ENCODE measurements at regions not wholly inside any gene's neighbourhood (a gene's known extent, or its start where the extent isn't known, plus 50 kb on each side); places are given as distances from the start of the nearest gene placed in this dataset.
"Not testable (repeated sequence)": the region's sequence is repeated elsewhere in the genome, so short reads cannot be mapped to it uniquely, and the experiment has no call there.

- H3K9me3 Mint-ChIP-seq, result no peaks in the 10 kb centered on the region
- H3K27ac Mint-ChIP-seq, result no peak overlapping the region
- H3K4me3 Mint-ChIP-seq, result no peak overlapping the region
- H3K27me3 Mint-ChIP-seq, result no peaks in the 10 kb centered on the region
- no peaks in the 10 kb centered on the region for H3K4me1 Mint-ChIP-seq (ENCODE audit: low read depth)
- no peaks in the 10 kb centered on the region for H3K36me3 Mint-ChIP-seq (ENCODE audit: low read depth)
Measured at GRCh38 chr3:34075975-34076374, 277.5 kb downstream of the PDCD6IP start.

DNA sequence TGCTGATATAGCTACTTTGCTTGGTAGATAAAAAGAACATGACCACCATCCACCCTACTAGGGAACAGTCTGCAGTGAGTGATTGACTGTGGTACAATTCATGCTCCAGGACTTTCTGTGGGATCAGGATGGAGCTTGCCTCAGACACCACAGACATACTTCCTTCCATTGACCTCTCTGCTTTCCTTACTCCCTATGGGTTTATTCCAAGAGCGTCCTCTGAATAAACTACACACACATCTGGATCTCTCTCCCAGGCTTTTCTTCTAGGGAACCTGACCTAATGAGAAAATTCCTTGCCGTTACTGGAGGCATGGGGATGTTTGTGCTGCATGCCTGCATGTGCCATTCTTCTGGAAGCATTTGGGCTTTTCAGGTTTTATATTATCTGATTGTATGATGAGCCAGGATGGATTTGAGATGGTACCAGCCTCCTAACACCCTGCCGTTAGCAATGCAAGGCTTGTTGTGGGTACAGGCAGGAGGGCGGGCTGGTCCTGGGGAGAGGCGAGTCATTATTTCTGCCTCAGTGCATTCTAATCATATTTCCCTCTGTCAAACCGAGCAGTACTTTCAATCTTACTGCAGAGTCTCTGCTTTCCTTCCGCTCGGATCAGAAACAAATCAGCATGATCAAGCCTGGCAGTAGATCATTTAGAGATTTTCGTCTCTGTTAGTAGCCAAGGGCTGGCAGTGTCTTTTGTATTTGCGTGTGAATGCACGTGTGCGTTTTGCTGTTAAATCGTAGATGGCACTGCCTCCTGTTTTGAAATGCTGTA, 279.2 kb downstream of the PDCD6IP start:
- Mint-ChIP-seq H3K4me3 (no peak overlapping the region), H3K27ac (no peak overlapping the region), H3K9me3 (no peaks in the 10 kb centered on the region), H3K4me1 (ENCODE audit: low read depth) (no peaks in the 10 kb centered on the region), H3K27me3 (no peaks in the 10 kb centered on the region), H3K36me3 (ENCODE audit: low read depth) (no peaks in the 10 kb centered on the region)

GRCh38 chr3:34078418-34078817, 280.0 kb downstream of the PDCD6IP start:
- no peaks in the 10 kb centered on the region for H3K9me3 Mint-ChIP-seq
- no peaks in the 10 kb centered on the region for H3K27me3 Mint-ChIP-seq
- no peak overlapping the region for H3K4me3 Mint-ChIP-seq
- no peaks in the 10 kb centered on the region for H3K36me3 Mint-ChIP-seq (ENCODE audit: low read depth)
- H3K27ac Mint-ChIP-seq, result no peak overlapping the region
- no peaks in the 10 kb centered on the region for H3K4me1 Mint-ChIP-seq (ENCODE audit: low read depth)

DNA sequence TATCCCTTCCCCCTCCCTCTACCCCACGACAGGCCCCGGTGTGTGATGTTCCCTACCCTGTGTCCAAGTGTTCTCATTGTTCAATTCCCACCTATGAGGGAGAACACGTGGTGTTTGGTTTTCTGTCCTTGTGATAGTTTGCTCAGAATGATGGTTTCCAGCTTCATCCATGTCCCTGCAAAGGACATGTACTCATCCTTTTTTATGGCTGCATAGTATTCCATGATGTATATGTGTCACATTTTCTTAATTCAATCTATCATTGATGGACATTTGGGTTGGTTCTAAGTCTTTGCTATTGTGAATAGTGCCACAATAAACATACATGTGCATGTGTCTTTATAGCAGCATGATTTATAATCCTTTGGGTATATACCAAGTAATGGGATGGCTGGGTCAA, 281.4 kb downstream of the PDCD6IP start:
- not testable (repeated sequence) for H3K9me3 Mint-ChIP-seq; H3K36me3 Mint-ChIP-seq (ENCODE audit: low read depth); H3K27ac Mint-ChIP-seq; H3K4me3 Mint-ChIP-seq; H3K27me3 Mint-ChIP-seq; H3K4me1 Mint-ChIP-seq (ENCODE audit: low read depth)

DNA sequence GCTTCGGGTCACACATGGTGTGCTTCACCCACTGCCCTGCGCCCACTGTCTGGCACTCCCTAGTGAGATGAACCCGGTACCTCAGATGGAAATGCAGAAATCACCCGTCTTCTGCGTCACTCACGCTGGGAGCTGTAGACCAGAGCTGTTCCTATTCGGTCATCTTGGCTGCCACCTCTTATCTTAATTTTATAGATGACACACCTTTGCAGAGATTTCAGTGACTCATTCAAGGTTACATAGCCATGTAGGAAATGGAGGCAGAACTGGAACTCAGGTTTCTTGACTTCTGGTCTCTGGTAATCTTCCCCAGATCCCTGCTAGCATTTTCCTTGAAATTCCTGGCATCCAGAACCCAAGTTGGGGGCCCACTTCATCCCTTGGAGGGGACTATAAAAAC, 291.9 kb downstream of the PDCD6IP start:
- peaks cover 13% of the 10 kb centered on the region for H3K27me3 Mint-ChIP-seq
- not testable (repeated sequence) for H3K4me3 Mint-ChIP-seq; H3K36me3 Mint-ChIP-seq (ENCODE audit: low read depth); H3K27ac Mint-ChIP-seq; H3K9me3 Mint-ChIP-seq; H3K4me1 Mint-ChIP-seq (ENCODE audit: low read depth)

DNA sequence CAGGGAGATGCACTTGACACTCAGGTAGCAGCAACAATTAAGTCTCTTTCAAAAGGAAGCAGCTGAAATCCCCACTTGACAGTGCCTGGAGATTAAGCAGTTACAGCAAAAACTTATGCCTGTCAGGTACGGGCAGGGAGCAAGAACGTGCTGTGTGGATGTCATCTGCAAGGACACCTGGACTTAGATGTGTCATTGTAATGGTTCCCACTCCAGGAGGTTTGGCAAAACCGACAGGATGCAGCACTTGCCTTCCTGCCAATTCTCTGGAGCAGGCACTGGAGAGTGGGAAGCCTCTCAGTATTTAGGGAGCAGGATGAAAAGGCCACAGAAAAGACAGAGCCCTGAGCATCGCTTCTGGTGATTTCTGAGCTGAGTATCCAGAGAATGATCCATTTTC, 292.4 kb downstream of the PDCD6IP start:
- Mint-ChIP-seq H3K9me3 (no peaks in the 10 kb centered on the region), H3K4me1 (ENCODE audit: low read depth) (no peaks in the 10 kb centered on the region), H3K4me3 (no peak overlapping the region), H3K27ac (no peak overlapping the region), H3K27me3 (peaks cover 13% of the 10 kb centered on the region), H3K36me3 (ENCODE audit: low read depth) (no peaks in the 10 kb centered on the region)

GRCh38 chr3:34094280-34094679, 295.9 kb downstream of the PDCD6IP start:
- not testable (repeated sequence) for H3K36me3 Mint-ChIP-seq (ENCODE audit: low read depth); H3K4me1 Mint-ChIP-seq (ENCODE audit: low read depth); H3K27ac Mint-ChIP-seq; H3K4me3 Mint-ChIP-seq; H3K9me3 Mint-ChIP-seq; H3K27me3 Mint-ChIP-seq

GRCh38 chr3:34102288-34102687, 303.9 kb downstream of the PDCD6IP start:
- no peaks in the 10 kb centered on the region for H3K9me3 Mint-ChIP-seq
- peaks cover 10% of the 10 kb centered on the region for H3K27me3 Mint-ChIP-seq

DNA sequence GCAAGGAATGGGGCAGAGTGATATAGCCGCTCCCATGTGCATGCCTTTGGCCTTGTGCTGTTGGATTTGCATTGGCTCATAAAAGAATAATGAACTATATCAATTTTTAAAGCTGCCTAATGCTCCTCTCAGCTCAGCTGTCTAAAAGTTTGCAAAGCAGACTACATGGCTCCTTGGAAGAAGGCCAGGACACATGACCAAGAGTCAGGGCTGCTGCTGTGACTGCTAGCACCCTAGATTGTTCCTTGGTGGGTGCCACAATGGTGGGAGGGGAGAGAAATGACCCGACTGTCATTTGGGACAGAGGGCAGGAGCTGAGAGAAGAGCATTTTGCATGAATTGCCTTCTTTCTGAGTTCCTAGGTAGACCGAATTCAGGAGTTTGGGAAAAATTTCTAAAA, 307.9 kb downstream of the PDCD6IP start:
- Mint-ChIP-seq H3K9me3 (no peaks in the 10 kb centered on the region), H3K4me1 (ENCODE audit: low read depth) (no peaks in the 10 kb centered on the region), H3K27me3 (peaks cover 10% of the 10 kb centered on the region), H3K36me3 (ENCODE audit: low read depth) (no peaks in the 10 kb centered on the region), H3K27ac (no peak overlapping the region), H3K4me3 (no peak overlapping the region)

More at GRCh38 chr3:34102288-34102687, 303.9 kb downstream of the PDCD6IP start:
- no peak overlapping the region for H3K4me3 Mint-ChIP-seq
- H3K27ac Mint-ChIP-seq, result no peak overlapping the region
- H3K4me1 Mint-ChIP-seq (ENCODE audit: low read depth), result no peaks in the 10 kb centered on the region
- no peaks in the 10 kb centered on the region for H3K36me3 Mint-ChIP-seq (ENCODE audit: low read depth)

GRCh38 chr3:34106879-34107278, 308.4 kb downstream of the PDCD6IP start:
- no peaks in the 10 kb centered on the region for H3K9me3 Mint-ChIP-seq
- H3K27me3 Mint-ChIP-seq, result peaks cover 10% of the 10 kb centered on the region
- H3K4me1 Mint-ChIP-seq (ENCODE audit: low read depth), result no peaks in the 10 kb centered on the region
- H3K36me3 Mint-ChIP-seq (ENCODE audit: low read depth), result no peaks in the 10 kb centered on the region
- H3K27ac Mint-ChIP-seq, result no peak overlapping the region
- H3K4me3 Mint-ChIP-seq, result no peak overlapping the region

- H3K4me3 Mint-ChIP-seq, result no peak overlapping the region
- no peak overlapping the region for H3K27ac Mint-ChIP-seq
- no peaks in the 10 kb centered on the region for H3K4me1 Mint-ChIP-seq (ENCODE audit: low read depth)
- H3K27me3 Mint-ChIP-seq, result peaks cover 10% of the 10 kb centered on the region
- H3K9me3 Mint-ChIP-seq, result no peaks in the 10 kb centered on the region
- no peaks in the 10 kb centered on the region for H3K36me3 Mint-ChIP-seq (ENCODE audit: low read depth)
Measured at GRCh38 chr3:34107669-34108068, 309.2 kb downstream of the PDCD6IP start.

DNA sequence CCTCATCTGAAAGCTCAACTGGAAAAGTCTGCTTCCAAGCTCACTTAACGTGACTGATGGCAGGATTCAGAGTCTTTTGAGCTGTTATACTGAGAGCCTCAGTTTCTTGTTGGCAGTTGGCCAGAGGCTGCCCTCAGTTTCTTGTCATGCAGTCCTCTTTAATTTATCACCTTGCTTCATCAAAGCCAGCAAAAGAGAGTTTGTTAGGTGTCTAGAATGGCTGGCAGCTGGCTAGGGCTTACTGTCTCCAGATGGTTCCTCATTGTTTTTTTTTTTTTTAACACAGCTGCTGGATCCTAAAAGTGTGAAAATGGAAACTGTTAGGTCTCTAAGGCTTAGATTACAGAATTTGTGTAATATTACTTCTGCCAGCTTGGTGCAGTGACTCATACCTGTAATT, 310.6 kb downstream of the PDCD6IP start:
- Mint-ChIP-seq H3K4me1 (ENCODE audit: low read depth) (no peaks in the 10 kb centered on the region), H3K4me3 (no peak overlapping the region), H3K27me3 (peaks cover 4% of the 10 kb centered on the region), H3K27ac (no peak overlapping the region), H3K9me3 (no peaks in the 10 kb centered on the region), H3K36me3 (ENCODE audit: low read depth) (no peaks in the 10 kb centered on the region)

GRCh38 chr3:34109846-34110245, 311.4 kb downstream of the PDCD6IP start:
- Mint-ChIP-seq H3K9me3 (no peaks in the 10 kb centered on the region), H3K27me3 (no peaks in the 10 kb centered on the region), H3K36me3 (ENCODE audit: low read depth) (no peaks in the 10 kb centered on the region), H3K27ac (no peak overlapping the region), H3K4me3 (no peak overlapping the region), H3K4me1 (ENCODE audit: low read depth) (no peaks in the 10 kb centered on the region)

- H3K9me3 Mint-ChIP-seq, result no peaks in the 10 kb centered on the region
- no peak overlapping the region for H3K27ac Mint-ChIP-seq
- no peaks in the 10 kb centered on the region for H3K36me3 Mint-ChIP-seq (ENCODE audit: low read depth)
- H3K27me3 Mint-ChIP-seq, result no peaks in the 10 kb centered on the region
- no peak overlapping the region for H3K4me3 Mint-ChIP-seq
- H3K4me1 Mint-ChIP-seq (ENCODE audit: low read depth), result no peaks in the 10 kb centered on the region
Measured at GRCh38 chr3:34111361-34111760, 312.9 kb downstream of the PDCD6IP start.

DNA sequence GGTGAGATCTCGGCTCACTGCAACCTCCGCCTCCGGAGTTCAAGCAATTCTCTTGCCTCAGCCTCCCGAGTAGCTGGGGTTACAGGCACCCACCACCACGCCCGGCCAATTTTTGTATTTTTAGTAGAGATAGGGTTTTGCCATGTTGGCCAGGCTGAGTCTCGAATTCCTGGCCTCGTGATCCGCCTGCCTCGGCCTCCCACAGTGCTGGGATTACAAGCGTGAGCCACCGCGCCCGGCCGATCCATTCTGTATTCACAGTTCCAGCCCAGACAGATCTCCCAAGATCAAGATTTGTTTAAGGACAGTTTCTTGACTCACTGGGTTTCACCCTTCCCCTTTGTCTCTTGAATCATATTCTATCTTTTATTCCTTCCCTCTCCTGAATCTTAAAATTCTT, 313.8 kb downstream of the PDCD6IP start:
- not testable (repeated sequence) for H3K4me1 Mint-ChIP-seq (ENCODE audit: low read depth); H3K27ac Mint-ChIP-seq; H3K36me3 Mint-ChIP-seq (ENCODE audit: low read depth); H3K9me3 Mint-ChIP-seq; H3K4me3 Mint-ChIP-seq; H3K27me3 Mint-ChIP-seq

DNA sequence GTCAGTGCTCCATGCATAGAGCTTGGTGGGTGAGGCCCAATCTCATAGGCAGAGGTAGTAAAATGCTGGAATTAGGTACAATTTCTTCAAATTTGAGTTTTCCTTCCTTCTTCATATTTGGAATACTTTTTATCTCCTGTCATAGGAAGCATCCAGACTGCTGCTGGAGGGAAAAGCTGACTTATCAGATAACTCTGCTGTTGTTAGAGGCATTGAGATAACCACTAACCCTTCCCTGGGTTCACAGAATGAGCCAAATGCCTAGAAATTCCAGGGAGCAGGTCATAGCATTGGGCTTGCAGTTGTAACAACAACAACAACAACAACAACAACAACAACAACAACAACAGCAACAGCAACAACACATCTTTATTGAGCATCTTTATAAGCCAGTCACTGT, 332.7 kb downstream of the PDCD6IP start:
- Mint-ChIP-seq H3K4me3 (no peak overlapping the region), H3K27me3 (no peaks in the 10 kb centered on the region), H3K36me3 (ENCODE audit: low read depth) (no peaks in the 10 kb centered on the region), H3K27ac (no peak overlapping the region), H3K4me1 (ENCODE audit: low read depth) (no peaks in the 10 kb centered on the region), H3K9me3 (peaks cover 4% of the 10 kb centered on the region)

Data from stimulated activated naive CD8-positive, alpha-beta T cell treated with anti-CD3 and anti-CD28 coated beads, Interleukin-15, Interleukin-2, amounts not matched to agents 100 ng/mL and 50 ng/mL, for 24 hours (primary cell).